GM12874 (cell line): ENCODE measurements at regions not wholly inside any gene's neighbourhood (a gene's known extent, or its start where the extent isn't known, plus 50 kb on each side); places are given as distances from the start of the nearest gene placed in this dataset.

Experiments used
- TF ChIP-seq, protein P1 (sequence below): IDR thresholded peaks from 2 replicates; pipeline ENCODE4 v1.5.1; 2011; ENCODE audit warnings: low read depth, mild to moderate bottlenecking, control low read depth, low read length, moderate library complexity; ENCODE audit not compliant: insufficient read depth

DNA sequence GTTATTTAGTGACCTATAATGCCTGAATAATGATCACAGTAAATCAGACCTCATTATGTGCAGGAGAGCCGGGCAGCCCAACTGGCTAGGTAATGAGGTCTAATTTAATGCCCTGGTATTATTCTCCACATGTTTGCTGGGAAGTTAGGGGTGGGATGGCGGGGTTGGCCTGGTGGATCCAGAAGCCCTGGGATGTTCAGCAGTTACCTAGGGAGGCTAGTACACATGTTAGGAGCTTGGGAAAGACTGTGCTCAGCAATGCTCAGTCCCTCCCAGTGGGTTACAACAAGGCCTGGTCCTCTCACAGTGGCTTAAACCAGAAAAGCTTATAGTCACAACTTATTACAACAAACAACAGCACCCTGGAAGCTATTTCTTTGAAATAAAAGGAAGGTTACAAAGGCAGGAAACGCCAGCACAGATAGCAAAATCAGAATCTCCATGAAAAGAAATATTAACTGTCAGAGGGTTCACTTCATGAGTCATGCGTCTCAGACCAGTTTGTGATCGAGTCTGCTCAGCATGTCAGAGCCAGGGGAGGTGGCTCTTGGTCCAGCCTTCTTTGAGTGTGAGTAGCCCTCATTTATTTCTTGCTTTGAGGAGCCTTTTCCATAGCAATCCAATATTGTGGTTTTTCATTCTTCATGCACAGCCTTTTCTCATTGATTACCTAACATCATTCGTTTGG, 418.6 kb upstream of the NPVF start:
- TF ChIP-seq, protein P1, sequence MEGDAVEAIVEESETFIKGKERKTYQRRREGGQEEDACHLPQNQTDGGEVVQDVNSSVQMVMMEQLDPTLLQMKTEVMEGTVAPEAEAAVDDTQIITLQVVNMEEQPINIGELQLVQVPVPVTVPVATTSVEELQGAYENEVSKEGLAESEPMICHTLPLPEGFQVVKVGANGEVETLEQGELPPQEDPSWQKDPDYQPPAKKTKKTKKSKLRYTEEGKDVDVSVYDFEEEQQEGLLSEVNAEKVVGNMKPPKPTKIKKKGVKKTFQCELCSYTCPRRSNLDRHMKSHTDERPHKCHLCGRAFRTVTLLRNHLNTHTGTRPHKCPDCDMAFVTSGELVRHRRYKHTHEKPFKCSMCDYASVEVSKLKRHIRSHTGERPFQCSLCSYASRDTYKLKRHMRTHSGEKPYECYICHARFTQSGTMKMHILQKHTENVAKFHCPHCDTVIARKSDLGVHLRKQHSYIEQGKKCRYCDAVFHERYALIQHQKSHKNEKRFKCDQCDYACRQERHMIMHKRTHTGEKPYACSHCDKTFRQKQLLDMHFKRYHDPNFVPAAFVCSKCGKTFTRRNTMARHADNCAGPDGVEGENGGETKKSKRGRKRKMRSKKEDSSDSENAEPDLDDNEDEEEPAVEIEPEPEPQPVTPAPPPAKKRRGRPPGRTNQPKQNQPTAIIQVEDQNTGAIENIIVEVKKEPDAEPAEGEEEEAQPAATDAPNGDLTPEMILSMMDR: no peak

DNA sequence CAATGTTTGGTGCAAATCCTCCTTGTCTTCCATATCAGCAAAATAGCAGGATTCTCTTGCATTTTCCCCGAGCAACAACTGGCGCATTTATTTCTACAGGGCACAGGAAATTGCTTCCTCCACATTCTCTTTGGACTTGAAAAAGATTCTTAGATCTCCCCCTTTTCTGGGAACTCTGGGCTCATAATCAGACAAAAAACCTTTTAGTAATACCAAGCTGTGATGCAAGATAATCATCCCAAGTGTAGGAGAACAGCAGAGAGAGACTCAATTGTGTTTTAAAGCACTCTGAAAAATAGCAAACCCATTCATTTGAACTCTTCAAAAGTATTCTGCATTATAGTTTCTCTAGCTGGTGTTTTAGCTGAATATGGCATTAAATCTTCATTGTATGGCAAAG, 419.6 kb upstream of the NPVF start:
- TF ChIP-seq, protein P1: no peak

DNA sequence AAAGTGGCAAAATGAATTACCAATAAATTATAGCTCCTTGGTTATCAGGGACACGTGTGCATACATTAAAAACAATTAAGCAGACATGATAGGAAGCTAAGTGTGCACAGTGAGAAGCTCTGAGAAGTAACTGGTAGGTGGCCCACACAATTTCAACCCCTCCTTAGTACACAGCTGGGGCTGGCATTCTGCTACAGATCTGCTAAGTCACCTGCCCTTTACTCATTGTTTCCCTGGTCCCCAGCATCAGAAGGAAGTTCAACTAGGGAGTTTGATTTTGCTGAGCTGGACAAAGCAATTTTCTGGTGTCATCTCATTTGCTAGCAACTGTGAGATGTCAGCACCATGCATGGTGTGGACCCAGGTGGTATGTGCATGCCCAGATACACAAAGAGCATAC, 424.1 kb upstream of the NPVF start:
- TF ChIP-seq, protein P1: no peak

DNA sequence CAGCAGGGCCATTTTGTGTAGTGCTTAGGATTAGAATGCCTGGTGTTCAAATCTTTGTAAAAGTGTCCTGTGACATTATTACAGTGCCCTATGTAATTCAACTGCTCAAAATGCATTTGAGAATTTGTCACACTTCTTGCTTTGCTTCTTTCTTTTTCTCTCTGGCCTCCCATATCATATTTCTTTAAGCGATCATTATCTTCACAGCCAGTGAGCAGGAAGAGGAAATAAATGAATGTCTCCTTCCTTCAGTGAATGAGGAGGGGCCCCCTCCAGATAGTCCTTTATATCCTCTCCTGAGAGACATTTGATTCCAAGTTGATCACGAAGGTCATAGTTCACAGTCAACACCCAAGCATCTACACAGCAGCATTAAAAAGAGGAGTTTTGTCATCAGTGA, 425.1 kb upstream of the NPVF start:
- TF ChIP-seq, protein P1: no peak

DNA sequence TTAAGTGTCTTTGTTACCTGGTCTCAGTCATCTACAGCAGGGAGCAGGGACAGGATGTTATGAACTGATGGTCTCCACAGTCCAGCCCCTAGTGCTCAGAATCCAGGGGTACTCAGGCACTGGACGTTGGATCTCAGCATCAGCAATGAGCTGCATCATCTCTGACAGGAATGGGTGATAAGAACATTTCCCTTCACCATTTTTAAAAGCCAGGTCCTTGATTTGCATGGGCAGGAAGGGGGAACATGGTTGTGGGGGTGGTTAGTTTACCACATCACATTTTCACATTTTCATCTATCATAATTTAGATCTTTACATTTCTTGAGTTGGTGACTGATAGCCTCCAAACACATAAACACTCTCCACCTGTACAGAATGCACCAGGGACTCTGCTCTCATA, 427.8 kb upstream of the NPVF start:
- TF ChIP-seq, protein P1: no peak

DNA sequence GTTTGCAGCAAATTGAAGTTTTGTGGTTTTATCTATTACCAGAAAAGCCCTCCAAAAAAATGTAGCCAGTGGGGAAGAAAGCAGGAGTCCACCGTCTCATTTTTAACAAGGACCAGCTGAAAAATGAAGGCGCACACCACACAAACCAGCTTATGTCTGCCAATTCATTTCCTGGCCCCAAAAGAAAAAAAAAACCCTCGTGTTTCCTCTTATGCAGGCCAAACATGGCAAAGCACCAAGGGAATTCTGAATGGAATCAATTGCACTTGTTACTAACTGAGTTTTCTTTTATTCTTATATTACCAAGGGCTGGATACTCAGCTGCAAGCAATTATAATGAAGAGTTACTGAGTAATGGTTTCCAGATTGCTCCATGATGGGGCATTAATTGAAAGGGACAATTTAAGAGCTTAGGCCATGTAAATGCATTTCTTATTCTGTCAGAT, 428.3 kb upstream of the NPVF start:
- TF ChIP-seq, protein P1: no peak

DNA sequence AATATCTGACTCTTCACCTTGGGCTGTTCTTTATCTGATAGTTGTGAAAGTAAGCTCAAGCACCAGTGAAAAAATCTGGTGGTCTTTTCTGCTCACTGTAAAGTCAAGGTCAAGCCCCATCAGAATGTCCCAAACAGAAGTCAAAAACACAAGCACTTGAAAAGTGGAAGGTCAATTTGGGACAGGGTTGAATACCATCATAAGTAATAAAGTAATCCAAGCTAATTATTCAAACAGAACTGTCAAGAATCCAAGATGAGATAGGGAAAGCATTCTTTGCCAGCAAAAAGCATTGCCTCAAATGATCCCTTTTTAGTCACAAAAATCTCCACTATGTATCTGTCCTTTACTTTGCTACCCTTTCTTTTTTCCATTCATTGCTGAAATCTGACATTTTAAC, 430.1 kb upstream of the NPVF start:
- TF ChIP-seq, protein P1: no peak

DNA sequence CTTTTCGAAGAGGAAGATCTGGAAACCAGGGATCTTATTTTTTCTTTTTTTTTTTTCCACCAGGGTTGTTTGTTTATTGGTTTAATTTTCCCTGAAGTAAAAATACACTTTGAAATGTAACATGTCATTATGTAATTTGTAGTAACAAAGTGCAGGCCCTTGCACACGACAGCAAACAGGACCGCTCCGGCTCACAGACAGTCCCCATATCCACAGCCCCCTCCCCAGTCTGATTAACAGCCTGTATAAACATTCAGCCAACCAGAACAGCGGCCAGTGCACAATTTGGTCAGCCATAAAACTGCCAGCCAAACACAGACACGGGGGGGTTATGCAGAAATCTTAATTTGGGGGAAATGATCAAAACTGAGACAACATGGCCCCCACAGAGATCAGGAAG, 431.6 kb upstream of the NPVF start:
- TF ChIP-seq, protein P1: no peak
